ENCODE measurements at regions not wholly inside any gene's neighbourhood (a gene's known extent, or its start where the extent isn't known, plus 50 kb on each side); places are given as distances from the start of the nearest gene placed in this dataset.

- 86 to 90% methylated on average over 2 of the region's 2 CpGs for WGBS, 2 donors (ENCODE audit: low coverage in 1 of 2)
Measured at GRCh38 chr13:43979492-43979891, 99.8 kb downstream of the LACC1 start.

GRCh38 chr13:43980587-43980986 lies 100.9 kb downstream of the LACC1 start:
- no peaks in the 10 kb centered on the region for H3K36me3 ChIP-seq
- no peaks in the 10 kb centered on the region for H3K9me3 ChIP-seq
- H3K27ac ChIP-seq, result no peak overlapping the region
- no peak overlapping the region for H3K4me3 ChIP-seq
- WGBS, 2 donors (ENCODE audit: low coverage in 1 of 2), result 75 to 83% methylated on average over 1 of the region's 1 CpG
- no peak for DNase-seq
- TF ChIP-seq POLR2AphosphoS5 (IDR thresholded peaks at IDR 0.05) (no peak), POLR2A (IDR thresholded peaks at IDR 0.05) (no peak), EP300 (IDR thresholded peaks at IDR 0.05; ENCODE audit: low read depth) (no peak)
- TF ChIP-seq, protein P1, sequence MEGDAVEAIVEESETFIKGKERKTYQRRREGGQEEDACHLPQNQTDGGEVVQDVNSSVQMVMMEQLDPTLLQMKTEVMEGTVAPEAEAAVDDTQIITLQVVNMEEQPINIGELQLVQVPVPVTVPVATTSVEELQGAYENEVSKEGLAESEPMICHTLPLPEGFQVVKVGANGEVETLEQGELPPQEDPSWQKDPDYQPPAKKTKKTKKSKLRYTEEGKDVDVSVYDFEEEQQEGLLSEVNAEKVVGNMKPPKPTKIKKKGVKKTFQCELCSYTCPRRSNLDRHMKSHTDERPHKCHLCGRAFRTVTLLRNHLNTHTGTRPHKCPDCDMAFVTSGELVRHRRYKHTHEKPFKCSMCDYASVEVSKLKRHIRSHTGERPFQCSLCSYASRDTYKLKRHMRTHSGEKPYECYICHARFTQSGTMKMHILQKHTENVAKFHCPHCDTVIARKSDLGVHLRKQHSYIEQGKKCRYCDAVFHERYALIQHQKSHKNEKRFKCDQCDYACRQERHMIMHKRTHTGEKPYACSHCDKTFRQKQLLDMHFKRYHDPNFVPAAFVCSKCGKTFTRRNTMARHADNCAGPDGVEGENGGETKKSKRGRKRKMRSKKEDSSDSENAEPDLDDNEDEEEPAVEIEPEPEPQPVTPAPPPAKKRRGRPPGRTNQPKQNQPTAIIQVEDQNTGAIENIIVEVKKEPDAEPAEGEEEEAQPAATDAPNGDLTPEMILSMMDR (IDR thresholded peaks at IDR 0.05), result no peak
- in situ Hi-C loops (cut with MboI; ENCODE audit: low pct_ligation_motif_present in 1 of 4, low pct_unique_long_range_greater_than_20kb in 1 of 4, low sequenced_read_pairs in 3 of 4) (no loop called here), intact Hi-C loops (cut with DNase I; ENCODE audit: low total_unique reads) (no loop called here)
- H3K27me3 ChIP-seq, result peaks cover 4% of the 10 kb centered on the region
- H3K4me1 ChIP-seq, result no peaks in the 10 kb centered on the region

More at GRCh38 chr13:43979492-43979891, 99.8 kb downstream of the LACC1 start:
- in situ Hi-C loops (cut with MboI; ENCODE audit: low pct_ligation_motif_present in 1 of 4, low pct_unique_long_range_greater_than_20kb in 1 of 4, low sequenced_read_pairs in 3 of 4), result no loop called here
- no peak for DNase-seq
- TF ChIP-seq EP300 (IDR thresholded peaks at IDR 0.05; ENCODE audit: low read depth) (no peak), POLR2AphosphoS5 (IDR thresholded peaks at IDR 0.05) (no peak), POLR2A (IDR thresholded peaks at IDR 0.05) (no peak)
- TF ChIP-seq, protein P1 (IDR thresholded peaks at IDR 0.05), result no peak
- intact Hi-C loops (cut with DNase I; ENCODE audit: low total_unique reads), result no loop called here
- H3K36me3 ChIP-seq, result no peaks in the 10 kb centered on the region
- H3K4me1 ChIP-seq, result no peaks in the 10 kb centered on the region
- no peaks in the 10 kb centered on the region for H3K9me3 ChIP-seq
- no peak overlapping the region for H3K27ac ChIP-seq
- H3K4me3 ChIP-seq, result no peak overlapping the region
- H3K27me3 ChIP-seq, result peaks cover 4% of the 10 kb centered on the region

DNA sequence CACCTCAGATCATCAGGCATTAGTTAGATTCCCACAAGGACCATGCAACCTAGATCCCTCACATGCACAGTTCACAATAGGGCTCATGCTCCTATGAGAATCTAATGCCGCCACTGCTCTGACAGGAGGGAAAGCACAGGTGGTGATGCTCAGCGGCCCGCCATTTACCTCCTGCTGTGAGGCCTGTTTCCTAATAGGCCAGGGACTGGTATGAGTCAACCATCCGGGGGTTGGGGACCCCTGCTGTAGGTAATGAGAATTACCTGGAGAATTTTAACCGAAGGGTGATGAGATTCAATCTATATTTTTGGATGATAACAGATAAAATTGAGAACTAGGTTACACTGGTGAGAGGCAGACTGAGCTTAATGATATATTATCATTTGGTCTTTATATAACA lies 101.4 kb downstream of the LACC1 start:
- in situ Hi-C loops (cut with MboI; ENCODE audit: low pct_ligation_motif_present in 1 of 4, low pct_unique_long_range_greater_than_20kb in 1 of 4, low sequenced_read_pairs in 3 of 4), result no loop called here
- WGBS, 2 donors (ENCODE audit: low coverage in 1 of 2), result 89 to 94% methylated on average over 2 to 5 of the region's 5 CpGs
- no peak overlapping the region for H3K27ac ChIP-seq
- no peaks in the 10 kb centered on the region for H3K4me1 ChIP-seq
- no peaks in the 10 kb centered on the region for H3K9me3 ChIP-seq
- H3K4me3 ChIP-seq, result no peak overlapping the region
- DNase-seq, result no peak
- intact Hi-C loops (cut with DNase I; ENCODE audit: low total_unique reads), result no loop called here
- H3K36me3 ChIP-seq, result no peaks in the 10 kb centered on the region
- H3K27me3 ChIP-seq, result peaks cover 4% of the 10 kb centered on the region
- TF ChIP-seq, protein P1 (IDR thresholded peaks at IDR 0.05), result no peak
- no peak for TF ChIP-seq EP300 (IDR thresholded peaks at IDR 0.05; ENCODE audit: low read depth)
- TF ChIP-seq POLR2AphosphoS5 (IDR thresholded peaks at IDR 0.05), result no peak
- TF ChIP-seq POLR2A (IDR thresholded peaks at IDR 0.05), result no peak

DNA sequence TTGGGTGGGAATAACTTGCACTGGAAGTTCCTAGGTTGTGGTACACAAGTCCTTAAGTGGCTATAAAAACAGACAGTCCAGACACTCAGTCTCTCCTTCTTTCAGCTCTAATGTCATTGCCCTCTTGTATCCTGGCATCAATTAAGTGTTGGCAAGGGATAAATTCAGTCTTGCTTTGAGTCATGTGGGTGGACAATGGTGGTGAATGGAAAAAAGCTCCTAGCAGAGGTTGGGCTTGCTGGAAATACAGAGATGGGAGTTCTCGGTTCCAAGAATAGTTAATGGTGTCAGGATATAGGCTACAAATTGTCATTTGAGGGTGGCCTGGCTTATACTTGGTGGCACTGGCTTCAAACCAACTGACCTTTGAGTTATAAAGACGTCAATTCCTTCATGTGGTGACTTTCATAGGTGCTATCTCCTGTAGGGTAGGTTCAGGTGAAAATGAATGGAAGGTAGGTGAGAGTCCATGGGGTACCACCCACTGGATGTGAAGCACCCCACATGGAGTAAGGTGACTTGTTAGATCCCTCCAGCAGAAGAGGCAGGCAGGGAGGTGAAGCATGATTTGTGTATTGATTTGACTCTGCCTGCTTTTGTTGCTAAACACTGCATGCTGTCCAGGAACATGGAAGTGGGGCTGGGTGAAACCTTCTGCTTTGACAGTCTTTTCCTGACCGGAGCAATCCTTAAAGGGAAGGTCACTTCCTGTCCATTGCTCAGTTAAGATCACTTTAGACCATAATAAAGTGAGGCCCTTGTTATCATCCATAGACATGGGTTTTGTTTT lies 102.0 kb downstream of the LACC1 start:
- WGBS, 2 donors (ENCODE audit: low coverage in 1 of 2), result 77 to 83% methylated on average over 2 to 3 of the region's 3 CpGs
- TF ChIP-seq, protein P1 (IDR thresholded peaks at IDR 0.05), result no peak
- TF ChIP-seq EP300 (IDR thresholded peaks at IDR 0.05; ENCODE audit: low read depth) (no peak), POLR2AphosphoS5 (IDR thresholded peaks at IDR 0.05) (no peak), POLR2A (IDR thresholded peaks at IDR 0.05) (no peak)
- Histone ChIP-seq H3K9me3 (no peaks in the 10 kb centered on the region), H3K4me1 (peaks cover 0 to 3% (median 0%) of the 10 kb centered on the region in 4 donors), H3K4me3 (no peak overlapping the region), H3K27me3 (peaks cover 4% of the 10 kb centered on the region), H3K36me3 (no peaks in the 10 kb centered on the region), H3K27ac (no peak overlapping the region)
- intact Hi-C loops (cut with DNase I; ENCODE audit: low total_unique reads) (loop anchor here (2.0 kb wide), 1 partner anchor 53 kb away; no protein-coding TSS in a partner anchor), in situ Hi-C loops (cut with MboI; ENCODE audit: low pct_ligation_motif_present in 1 of 4, low pct_unique_long_range_greater_than_20kb in 1 of 4, low sequenced_read_pairs in 3 of 4) (no loop called here)
- DNase-seq, result no peak

Data from transverse colon (tissue), 4 donors.